OCI-LY1 (cell line): ENCODE measurements at regions not wholly inside any gene's neighbourhood (a gene's known extent, or its start where the extent isn't known, plus 50 kb on each side); places are given as distances from the start of the nearest gene placed in this dataset.

Experiments used
- H2AFZ ChIP-seq: fragments of 200-600 bp; sonication (generic), shearing (Covaris generic); 2 replicates; pipeline ENCODE4 v1.6.0; 2014; ENCODE audit warnings: antibody characterized with exemption, mild to moderate bottlenecking, low read length
- H3F3A ChIP-seq: fragments of 200-600 bp; sonication (generic), shearing (Covaris generic); 2 replicates; pipeline ENCODE4 v1.6.0; 2014; ENCODE audit warnings: mild to moderate bottlenecking, antibody characterized with exemption, low read length, moderate library complexity; ENCODE audit not compliant: insufficient read depth
- H3K27ac ChIP-seq: fragments of 200-600 bp; sonication (generic); 2 replicates; pipeline ENCODE4 v1.5.1; 2014; ENCODE audit warnings: low read length, mixed run types, mild to moderate bottlenecking, low read depth; ENCODE audit not compliant: poor library complexity, severe bottlenecking
- H3K27me3 ChIP-seq: fragments of 200-600 bp; sonication (generic); 2 replicates; pipeline ENCODE4 v1.6.0; 2014; ENCODE audit warnings: antibody characterized with exemption, mild to moderate bottlenecking, low read length, moderate library complexity; ENCODE audit not compliant: insufficient read depth
- H3K36me3 ChIP-seq: fragments of 200-600 bp; sonication (generic); 2 replicates; pipeline ENCODE4 v1.6.1; 2014; ENCODE audit warnings: mild to moderate bottlenecking, antibody characterized with exemption, low read length, moderate library complexity, mixed read lengths; ENCODE audit not compliant: insufficient read depth
- H3K4me1 ChIP-seq: fragments of 200-600 bp; sonication (generic); 2 replicates; pipeline ENCODE4 v1.5.1; 2014; ENCODE audit warnings: mild to moderate bottlenecking, low read length, moderate library complexity; ENCODE audit not compliant: insufficient read depth, severe bottlenecking
- H3K4me2 ChIP-seq: fragments of 200-600 bp; sonication (generic), shearing (Covaris generic); 2 replicates; pipeline ENCODE4 v1.6.1; 2014; ENCODE audit warnings: low read length
- H3K4me3 ChIP-seq: fragments of 200-600 bp; sonication (generic); 2 replicates; pipeline ENCODE4 v1.5.1; 2014; ENCODE audit warnings: low read length, low read depth, mild to moderate bottlenecking, mixed read lengths; ENCODE audit not compliant: poor library complexity, severe bottlenecking
- H3K79me2 ChIP-seq: fragments of 200-600 bp; shearing (Covaris generic); 2 replicates; pipeline ENCODE4 v1.6.1; 2016; ENCODE audit warnings: mixed run types, low read length, mixed read lengths; ENCODE audit not compliant: insufficient read depth
- H3K9ac ChIP-seq: fragments of 200-600 bp; sonication (generic), shearing (Covaris generic); 2 replicates; pipeline ENCODE4 v1.6.1; 2014; ENCODE audit warnings: mild to moderate bottlenecking, low read length, mixed read lengths
- H3K9me2 ChIP-seq: fragments of 200-600 bp; sonication (generic), shearing (Covaris generic); 2 replicates; pipeline ENCODE4 v1.6.1; 2014; ENCODE audit warnings: low read depth, mild to moderate bottlenecking, low read length, mixed read lengths
- H3K9me3 ChIP-seq: fragments of 200-600 bp; shearing (Covaris generic); 2 replicates; pipeline ENCODE4 v1.6.1; 2014; ENCODE audit warnings: low read length, mixed read lengths
- H4K20me1 ChIP-seq: fragments of 200-600 bp; sonication (generic), shearing (Covaris generic); 2 replicates; pipeline ENCODE4 v1.6.0; 2016; ENCODE audit warnings: mild to moderate bottlenecking, low read length; ENCODE audit not compliant: insufficient read depth
- EZH2 ChIP-seq: fragments of 200-600 bp; sonication (generic), shearing (Covaris generic); IDR thresholded peaks from 2 replicates; pipeline ENCODE4 v1.8.0; 2017; ENCODE audit warnings: borderline replicate concordance, mixed run types, mild to moderate bottlenecking, antibody characterized with exemption, low read length, moderate library complexity, mixed read lengths
- TF ChIP-seq, protein P1 (sequence below): fragments of 200-600 bp; sonication (generic), shearing (Covaris generic); IDR thresholded peaks from 2 replicates; pipeline ENCODE4 v1.5.1; 2017; ENCODE audit warnings: mild to moderate bottlenecking, antibody characterized with exemption, low read length, moderate library complexity, mixed read lengths

DNA sequence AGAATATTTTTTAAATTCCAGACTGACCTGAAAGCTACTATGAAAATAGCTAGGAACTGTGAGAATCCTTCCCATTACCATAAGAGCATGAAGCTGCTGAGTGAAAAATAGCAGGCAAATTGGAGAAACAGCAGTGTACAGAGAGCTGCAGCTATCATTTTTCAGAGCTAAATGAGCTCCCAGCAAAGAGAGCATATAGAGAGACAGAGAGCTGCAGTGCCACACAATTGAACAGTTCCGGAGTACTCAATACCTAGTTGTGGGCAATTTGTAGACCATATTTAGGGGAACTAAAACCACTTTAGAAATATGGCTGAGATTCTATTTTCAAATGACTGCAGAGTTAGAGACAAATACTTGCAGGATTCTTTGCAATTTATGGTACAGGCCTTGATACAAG lies 645.3 kb downstream of the STK39 start:
- H4K20me1 ChIP-seq = no peaks in the 10 kb centered on the region
- no peaks in the 10 kb centered on the region for H3F3A ChIP-seq
- TF ChIP-seq EZH2 = no peak
- TF ChIP-seq, protein P1, sequence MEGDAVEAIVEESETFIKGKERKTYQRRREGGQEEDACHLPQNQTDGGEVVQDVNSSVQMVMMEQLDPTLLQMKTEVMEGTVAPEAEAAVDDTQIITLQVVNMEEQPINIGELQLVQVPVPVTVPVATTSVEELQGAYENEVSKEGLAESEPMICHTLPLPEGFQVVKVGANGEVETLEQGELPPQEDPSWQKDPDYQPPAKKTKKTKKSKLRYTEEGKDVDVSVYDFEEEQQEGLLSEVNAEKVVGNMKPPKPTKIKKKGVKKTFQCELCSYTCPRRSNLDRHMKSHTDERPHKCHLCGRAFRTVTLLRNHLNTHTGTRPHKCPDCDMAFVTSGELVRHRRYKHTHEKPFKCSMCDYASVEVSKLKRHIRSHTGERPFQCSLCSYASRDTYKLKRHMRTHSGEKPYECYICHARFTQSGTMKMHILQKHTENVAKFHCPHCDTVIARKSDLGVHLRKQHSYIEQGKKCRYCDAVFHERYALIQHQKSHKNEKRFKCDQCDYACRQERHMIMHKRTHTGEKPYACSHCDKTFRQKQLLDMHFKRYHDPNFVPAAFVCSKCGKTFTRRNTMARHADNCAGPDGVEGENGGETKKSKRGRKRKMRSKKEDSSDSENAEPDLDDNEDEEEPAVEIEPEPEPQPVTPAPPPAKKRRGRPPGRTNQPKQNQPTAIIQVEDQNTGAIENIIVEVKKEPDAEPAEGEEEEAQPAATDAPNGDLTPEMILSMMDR = no peak
- H3K9me2 ChIP-seq = no peaks in the 10 kb centered on the region
- no peaks in the 10 kb centered on the region for H3K27me3 ChIP-seq
- H3K4me1 ChIP-seq = no peaks in the 10 kb centered on the region
- H3K4me3 ChIP-seq = no peak overlapping the region
- H3K36me3 ChIP-seq = no peaks in the 10 kb centered on the region
- no peaks in the 10 kb centered on the region for H3K9me3 ChIP-seq
- no peak overlapping the region for H3K27ac ChIP-seq
- no peak overlapping the region for H3K4me2 ChIP-seq
- H2AFZ ChIP-seq = no peak overlapping the region
- H3K79me2 ChIP-seq = no peaks in the 10 kb centered on the region
- no peak overlapping the region for H3K9ac ChIP-seq

DNA sequence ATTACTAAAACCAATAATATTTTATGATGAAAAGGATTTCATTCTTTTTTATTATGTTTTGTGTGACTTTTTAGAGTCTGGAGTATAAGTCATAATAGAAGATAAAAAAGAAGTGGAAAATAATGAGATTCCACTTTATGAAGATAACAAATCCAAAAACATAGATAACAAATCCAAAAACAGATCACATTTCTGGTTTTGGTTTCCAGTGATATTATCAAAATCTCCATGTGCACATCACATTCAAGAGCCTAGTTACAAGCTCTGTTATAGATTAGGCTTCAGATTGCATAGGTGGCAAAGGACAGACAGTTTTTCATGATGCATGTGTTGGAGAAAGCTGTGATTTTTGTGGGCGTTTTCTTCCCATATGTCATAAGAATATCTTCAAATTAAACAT lies 648.2 kb downstream of the STK39 start:
- H3K79me2 ChIP-seq = no peaks in the 10 kb centered on the region
- H3K9ac ChIP-seq = no peak overlapping the region
- H3K4me1 ChIP-seq = no peaks in the 10 kb centered on the region
- no peaks in the 10 kb centered on the region for H4K20me1 ChIP-seq
- no peaks in the 10 kb centered on the region for H3K9me3 ChIP-seq
- H3K36me3 ChIP-seq = no peaks in the 10 kb centered on the region
- TF ChIP-seq, protein P1 = no peak
- no peak for TF ChIP-seq EZH2
- H3K4me2 ChIP-seq = no peak overlapping the region
- H2AFZ ChIP-seq = no peak overlapping the region
- H3K27ac ChIP-seq = no peak overlapping the region
- H3K27me3 ChIP-seq = no peaks in the 10 kb centered on the region
- H3K9me2 ChIP-seq = no peaks in the 10 kb centered on the region
- no peaks in the 10 kb centered on the region for H3F3A ChIP-seq
- no peak overlapping the region for H3K4me3 ChIP-seq

DNA sequence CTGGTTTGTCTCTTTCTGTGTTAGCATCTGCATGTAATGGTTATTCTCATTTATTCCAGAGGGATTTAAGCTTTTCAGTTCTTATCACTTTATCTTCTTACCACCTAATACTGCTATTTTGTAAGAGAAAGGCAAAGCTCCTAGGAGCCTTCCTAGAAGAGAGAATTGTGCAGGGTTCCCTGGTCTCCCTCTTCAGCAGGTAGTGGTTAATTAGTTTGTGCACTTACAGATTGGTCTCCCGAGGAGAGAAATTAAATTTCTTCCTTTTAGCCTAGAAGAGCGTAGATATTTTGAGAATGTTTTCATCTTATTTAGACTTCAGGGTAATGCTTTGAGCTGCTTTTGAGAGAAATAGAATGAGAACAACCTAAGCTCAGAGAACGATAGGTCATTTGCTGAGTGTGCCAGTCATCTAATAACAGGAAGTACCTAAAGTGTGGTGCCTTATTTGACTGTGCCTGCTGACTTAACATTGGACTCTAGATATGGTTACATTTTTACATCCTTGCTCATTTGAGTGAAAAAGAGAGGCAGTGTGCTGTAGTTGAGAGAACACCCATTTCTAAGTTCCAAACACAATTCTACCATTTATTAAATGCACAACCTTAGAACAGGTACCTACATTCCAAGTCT lies 651.4 kb downstream of the STK39 start:
- Histone ChIP-seq H3K4me2 (no peak overlapping the region), H3K27me3 (no peaks in the 10 kb centered on the region), H3K4me1 (no peaks in the 10 kb centered on the region), H3K9me2 (no peaks in the 10 kb centered on the region), H3K79me2 (no peaks in the 10 kb centered on the region), H3K36me3 (no peaks in the 10 kb centered on the region), H3K9me3 (no peaks in the 10 kb centered on the region), H4K20me1 (no peaks in the 10 kb centered on the region), H3K27ac (no peak overlapping the region), H3K4me3 (no peak overlapping the region), H3F3A (no peaks in the 10 kb centered on the region), H3K9ac (no peak overlapping the region), H2AFZ (no peak overlapping the region)
- TF ChIP-seq EZH2 = no peak
- TF ChIP-seq, protein P1 = no peak
